HG03565 (cell line): ENCODE measurements at regions not wholly inside any gene's neighbourhood (a gene's known extent, or its start where the extent isn't known, plus 50 kb on each side); places are given as distances from the start of the nearest gene placed in this dataset.
"Not testable (repeated sequence)": the region's sequence is repeated elsewhere in the genome, so short reads cannot be mapped to it uniquely, and the experiment has no call there.

Experiments
- ATAC-seq: cut with Tn5 transposase; IDR thresholded peaks from one replicate; pipeline ENCODE4 v1.9.1; 2021; ENCODE audit warnings: mild to moderate bottlenecking, moderate library complexity; ENCODE audit not compliant: unreplicated experiment

- ATAC-seq, result no peak
Observed at GRCh38 chr1:164087906-164088453, 471.0 kb upstream of the PBX1 start.

GRCh38 chr1:164092603-164093353 is 466.2 kb upstream of the PBX1 start:
- ATAC-seq, result no peak

GRCh38 chr1:164093543-164093942 is 465.4 kb upstream of the PBX1 start:
- no peak for ATAC-seq

- no peak for ATAC-seq
Observed at GRCh38 chr1:164101802-164102201, 457.2 kb upstream of the PBX1 start.

GRCh38 chr1:164131949-164132348 is 427.0 kb upstream of the PBX1 start:
- no peak for ATAC-seq

GRCh38 chr1:164137273-164137925 is 421.6 kb upstream of the PBX1 start:
- ATAC-seq, result peak; percentile 70

- no peak for ATAC-seq
Observed at GRCh38 chr1:164141797-164142196, 417.2 kb upstream of the PBX1 start.

- no peak for ATAC-seq
Observed at GRCh38 chr1:164154622-164155021, 404.4 kb upstream of the PBX1 start.

- no peak for ATAC-seq
Observed at GRCh38 chr1:164155347-164155746, 403.6 kb upstream of the PBX1 start.

- ATAC-seq, result no peak
Observed at GRCh38 chr1:164163289-164163849, 395.6 kb upstream of the PBX1 start.

GRCh38 chr1:164165466-164165865 is 393.5 kb upstream of the PBX1 start:
- no peak for ATAC-seq

- not testable (repeated sequence) for ATAC-seq
Observed at GRCh38 chr1:164166454-164166853, 392.5 kb upstream of the PBX1 start.

- no peak for ATAC-seq
Observed at GRCh38 chr1:164177118-164177517, 381.9 kb upstream of the PBX1 start.

- no peak for ATAC-seq
Observed at GRCh38 chr1:164180824-164181223, 378.2 kb upstream of the PBX1 start.

GRCh38 chr1:164183854-164184635 is 374.9 kb upstream of the PBX1 start:
- ATAC-seq, result no peak

- ATAC-seq, result no peak
Observed at GRCh38 chr1:164186881-164187280, 372.1 kb upstream of the PBX1 start.

GRCh38 chr1:164188497-164188896 is 370.5 kb upstream of the PBX1 start:
- ATAC-seq, result no peak

- ATAC-seq, result no peak
Observed at GRCh38 chr1:164191191-164191590, 367.8 kb upstream of the PBX1 start.

- no peak for ATAC-seq
Observed at GRCh38 chr1:164210211-164210739, 348.7 kb upstream of the PBX1 start.

GRCh38 chr1:164223378-164223777 is 335.6 kb upstream of the PBX1 start:
- no peak for ATAC-seq

GRCh38 chr1:164225011-164225410 is 334.0 kb upstream of the PBX1 start:
- no peak for ATAC-seq
